AG04450 (cell line): ENCODE measurements at regions not wholly inside any gene's neighbourhood (a gene's known extent, or its start where the extent isn't known, plus 50 kb on each side); places are given as distances from the start of the nearest gene placed in this dataset.

Source experiments
- CTCF ChIA-PET: fragments of 300-600, 350-600 bp; formaldehyde crosslinking; extraction: SDS; loops from one replicate; lab custom pipeline; 2022; ENCODE audit warnings: antibody characterized with exemption, inconsistent platforms; lab: Charles Lee
- POLR2A ChIA-PET: fragments of 350-600 bp; formaldehyde crosslinking; extraction: SDS; loops from one replicate; lab custom pipeline; 2021; ENCODE audit warnings: antibody characterized with exemption, inconsistent platforms; lab: Yijun Ruan, JAX
- DNase-seq: peaks from one replicate; pipeline ENCODE4 v3.0.0-alpha.2; 2011; ENCODE audit warnings: low read depth, low spot score
- H3K27ac ChIP-seq: one replicate; pipeline ENCODE4 v1.5.1; 2012; ENCODE audit warnings: low read depth, low read length, control low read depth
- H3K27me3 ChIP-seq: one replicate; pipeline ENCODE4 v1.6.0; 2012; ENCODE audit warnings: low read length; ENCODE audit not compliant: control insufficient read depth, insufficient read depth
- H3K4me3 ChIP-seq: 2 replicates; pipeline ENCODE4 v1.5.1; 2011; ENCODE audit warnings: mild to moderate bottlenecking, low read depth, low read length, control low read depth
- H3K9me3 ChIP-seq: 2 replicates; pipeline ENCODE4 v1.5.1; 2012; ENCODE audit warnings: low read length; ENCODE audit not compliant: control insufficient read depth, insufficient read depth
- TF ChIP-seq, protein P1 (sequence below): IDR thresholded peaks from 2 replicates; pipeline ENCODE4 v1.5.1; 2011; ENCODE audit warnings: low read depth, low read length, control low read depth, inconsistent platforms

DNA sequence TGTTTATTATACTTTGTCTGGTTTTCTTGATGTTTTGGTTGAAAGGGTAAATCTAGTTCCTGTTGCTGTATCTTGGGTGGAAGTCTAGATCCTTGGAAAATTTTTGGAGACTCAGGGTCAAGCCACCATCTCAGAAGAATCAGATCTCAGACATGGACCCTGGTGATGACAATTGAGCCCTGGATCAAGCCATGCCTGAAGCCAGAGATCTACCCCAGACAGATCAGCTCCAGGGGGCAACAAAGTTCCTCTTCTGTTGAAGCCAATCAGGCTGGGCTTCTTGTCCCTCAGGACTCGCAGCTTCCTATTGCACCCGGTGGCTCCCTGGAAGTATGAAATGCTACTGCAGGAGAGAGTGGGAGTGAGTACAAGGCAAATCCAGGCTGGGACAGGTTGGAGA lies 106.9 kb downstream of the UNCX start:
- CTCF ChIA-PET = no interaction called here
- peaks cover 22% of the 10 kb centered on the region for H3K27me3 ChIP-seq

DNA sequence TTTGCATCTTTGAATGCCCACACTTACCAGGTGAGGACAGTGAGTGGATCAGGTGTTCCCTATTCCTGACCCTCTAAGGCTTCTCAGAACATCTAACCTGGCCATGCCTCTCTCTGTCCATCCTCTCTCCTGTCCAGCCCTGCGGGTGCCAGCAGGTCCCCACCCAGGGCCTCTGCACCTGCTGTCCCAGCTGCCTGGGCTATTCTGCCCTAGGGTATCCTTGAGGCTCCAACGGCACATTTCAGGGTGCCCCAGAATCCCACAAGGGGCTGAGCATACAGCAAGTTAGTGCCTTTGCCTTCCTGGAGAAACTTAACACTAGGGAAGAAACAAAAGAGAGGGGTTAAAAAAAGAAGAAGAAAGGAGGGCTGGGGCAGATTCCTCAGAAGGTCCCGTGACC lies 107.4 kb downstream of the UNCX start:
- POLR2A ChIA-PET = no interaction called here
- Histone ChIP-seq H3K9me3 (peaks cover 8% of the 10 kb centered on the region), H3K27me3 (peaks cover 22% of the 10 kb centered on the region), H3K27ac (no peak overlapping the region), H3K4me3 (no peak overlapping the region)
- TF ChIP-seq, protein P1, sequence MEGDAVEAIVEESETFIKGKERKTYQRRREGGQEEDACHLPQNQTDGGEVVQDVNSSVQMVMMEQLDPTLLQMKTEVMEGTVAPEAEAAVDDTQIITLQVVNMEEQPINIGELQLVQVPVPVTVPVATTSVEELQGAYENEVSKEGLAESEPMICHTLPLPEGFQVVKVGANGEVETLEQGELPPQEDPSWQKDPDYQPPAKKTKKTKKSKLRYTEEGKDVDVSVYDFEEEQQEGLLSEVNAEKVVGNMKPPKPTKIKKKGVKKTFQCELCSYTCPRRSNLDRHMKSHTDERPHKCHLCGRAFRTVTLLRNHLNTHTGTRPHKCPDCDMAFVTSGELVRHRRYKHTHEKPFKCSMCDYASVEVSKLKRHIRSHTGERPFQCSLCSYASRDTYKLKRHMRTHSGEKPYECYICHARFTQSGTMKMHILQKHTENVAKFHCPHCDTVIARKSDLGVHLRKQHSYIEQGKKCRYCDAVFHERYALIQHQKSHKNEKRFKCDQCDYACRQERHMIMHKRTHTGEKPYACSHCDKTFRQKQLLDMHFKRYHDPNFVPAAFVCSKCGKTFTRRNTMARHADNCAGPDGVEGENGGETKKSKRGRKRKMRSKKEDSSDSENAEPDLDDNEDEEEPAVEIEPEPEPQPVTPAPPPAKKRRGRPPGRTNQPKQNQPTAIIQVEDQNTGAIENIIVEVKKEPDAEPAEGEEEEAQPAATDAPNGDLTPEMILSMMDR = no peak
- no peak for DNase-seq
- CTCF ChIA-PET = no interaction called here

More for the DNA sequence above, 106.9 kb downstream of the UNCX start:
- H3K4me3 ChIP-seq = no peak overlapping the region
- no peak for DNase-seq
- peaks cover 8% of the 10 kb centered on the region for H3K9me3 ChIP-seq
- POLR2A ChIA-PET = no interaction called here
- H3K27ac ChIP-seq = no peak overlapping the region
- TF ChIP-seq, protein P1 = no peak

DNA sequence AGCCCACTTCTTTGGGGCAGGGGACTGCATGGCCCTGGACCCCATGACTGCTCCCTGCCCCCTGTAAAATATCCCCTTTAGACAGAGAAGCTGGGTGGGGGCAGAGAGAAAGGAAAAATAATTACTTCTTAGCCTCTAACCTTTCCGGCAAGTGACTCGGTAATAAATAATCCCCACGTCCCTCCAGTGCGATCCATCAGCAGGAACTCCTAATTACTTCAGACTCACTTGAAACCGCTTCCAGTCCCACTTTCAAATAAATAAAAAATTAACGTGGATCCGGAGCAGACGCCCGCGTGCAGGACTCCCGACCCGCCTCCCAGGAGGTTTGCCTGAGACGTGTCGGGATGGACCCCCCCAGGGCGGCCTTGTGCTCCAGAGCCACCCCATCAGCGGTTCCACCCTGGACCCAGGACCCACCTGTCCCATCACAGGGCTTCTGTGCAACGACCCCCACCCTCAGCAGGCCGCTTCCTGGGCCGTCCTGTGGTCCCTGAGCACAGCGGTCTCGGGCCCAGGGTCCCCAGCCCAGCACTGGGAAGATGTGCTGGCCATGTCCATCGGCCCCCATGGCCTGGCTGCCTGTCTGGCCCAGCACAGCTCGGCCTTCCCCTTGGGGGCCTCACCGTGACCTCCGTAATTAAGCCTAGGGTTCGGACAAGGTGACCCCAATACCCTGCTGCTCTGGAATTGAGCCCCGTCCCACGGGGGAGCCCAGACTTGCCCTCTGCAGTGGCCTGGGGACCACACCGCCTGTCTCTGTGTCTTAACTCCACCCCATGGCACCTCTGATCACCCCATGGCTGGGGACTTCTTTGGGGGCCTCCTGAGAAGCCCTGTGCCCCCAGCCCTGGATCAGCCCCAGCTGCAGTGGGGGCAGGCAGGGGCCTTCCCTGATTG lies 108.0 kb downstream of the UNCX start:
- no peak overlapping the region for H3K27ac ChIP-seq
- H3K27me3 ChIP-seq = peaks cover 22% of the 10 kb centered on the region
- TF ChIP-seq, protein P1 = no peak
- H3K4me3 ChIP-seq = no peak overlapping the region
- ChIA-PET POLR2A (no interaction called here), CTCF (no interaction called here)
- H3K9me3 ChIP-seq = peaks cover 8% of the 10 kb centered on the region
- no peak for DNase-seq

DNA sequence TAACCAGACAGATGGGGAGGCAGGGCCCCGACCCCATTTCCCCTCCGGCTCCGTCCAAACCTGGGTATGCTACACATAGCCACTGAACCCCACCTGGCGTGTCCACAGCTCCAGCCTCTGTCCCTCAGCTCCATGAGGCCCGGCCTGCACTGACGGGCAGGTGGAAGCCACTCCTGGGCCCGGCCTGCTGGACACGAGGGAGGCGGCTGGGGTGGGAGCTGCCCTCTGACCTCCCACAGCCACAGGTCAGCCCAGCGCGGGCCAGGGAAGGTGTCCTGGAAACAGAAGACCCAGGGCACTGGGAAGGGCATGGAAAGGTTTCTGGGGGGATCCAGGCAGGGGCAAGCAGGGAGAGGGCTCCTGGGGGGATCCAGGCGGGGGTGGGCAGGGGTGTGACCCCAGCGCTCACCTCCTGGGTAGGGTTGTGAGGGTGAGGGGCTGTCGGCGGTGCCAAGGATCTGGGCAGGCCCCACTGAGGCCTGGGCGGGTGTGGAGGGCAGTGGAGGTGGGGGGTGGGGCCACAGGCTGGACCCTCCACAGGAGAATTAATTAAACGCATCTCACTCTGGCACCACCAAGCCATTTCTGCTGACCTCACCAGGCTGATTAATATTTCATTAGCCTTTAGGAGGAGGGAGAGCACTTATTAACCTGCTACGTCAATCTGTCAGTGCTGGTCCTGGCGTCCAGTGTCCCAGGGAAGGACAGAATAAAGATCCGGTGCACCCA lies 108.9 kb downstream of the UNCX start:
- Histone ChIP-seq H3K27me3 (peaks cover 22% of the 10 kb centered on the region), H3K27ac (no peak overlapping the region), H3K9me3 (peaks cover 8% of the 10 kb centered on the region), H3K4me3 (no peak overlapping the region)
- no peak for DNase-seq
- TF ChIP-seq, protein P1 = no peak
- ChIA-PET POLR2A (no interaction called here), CTCF (no interaction called here)
